Smooth muscle cell (in vitro differentiated cells): ENCODE measurements at regions not wholly inside any gene's neighbourhood (a gene's known extent, or its start where the extent isn't known, plus 50 kb on each side); places are given as distances from the start of the nearest gene placed in this dataset.
A peak's percentile ranks its signal among the peaks of the same experiment; 100 is the strongest.
"Not testable (repeated sequence)": the region's sequence is repeated elsewhere in the genome, so short reads cannot be mapped to it uniquely, and the experiment has no call there.

Experiments used
- DNase-seq: peaks from one replicate; lab custom pipeline; 2025; ENCODE audit not compliant: unreplicated experiment; lab: John Stamatoyannopoulos, UW
- H2AFZ ChIP-seq: fragments of 200-600 bp; sonication (generic); 2 replicates; pipeline ENCODE4 v1.6.0; 2016; ENCODE audit warnings: antibody characterized with exemption, low read depth, mild to moderate bottlenecking
- H3F3A ChIP-seq: fragments of 200-600 bp; sonication (generic); 2 replicates; pipeline ENCODE4 v1.6.0; 2017; ENCODE audit warnings: antibody characterized with exemption, low read depth
- H3K27ac ChIP-seq: fragments of 200-600 bp; sonication (generic); 2 replicates; pipeline ENCODE4 v1.5.1; 2016; ENCODE audit warnings: low read depth, mild to moderate bottlenecking
- H3K27me3 ChIP-seq: fragments of 200-600 bp; sonication (generic); 2 replicates; pipeline ENCODE4 v1.6.1; 2016; ENCODE audit warnings: low read depth, mild to moderate bottlenecking
- H3K36me3 ChIP-seq: fragments of 200-600 bp; sonication (generic); 2 replicates; pipeline ENCODE4 v1.5.1; 2016; ENCODE audit warnings: low read depth
- H3K4me1 ChIP-seq: fragments of 200-600 bp; sonication (generic); 2 replicates; pipeline ENCODE4 v1.5.1; 2016; ENCODE audit warnings: low read depth
- H3K4me2 ChIP-seq: fragments of 200-600 bp; sonication (generic); 2 replicates; pipeline ENCODE4 v1.6.0; 2016; ENCODE audit warnings: mild to moderate bottlenecking
- H3K4me3 ChIP-seq: fragments of 200-600 bp; sonication (generic); 2 replicates; pipeline ENCODE4 v1.5.1; 2016; ENCODE audit warnings: mild to moderate bottlenecking
- H3K79me2 ChIP-seq: fragments of 200-600 bp; sonication (generic); 2 replicates; pipeline ENCODE4 v1.6.0; 2016; ENCODE audit warnings: low read depth, mild to moderate bottlenecking
- H3K9ac ChIP-seq: fragments of 200-600 bp; sonication (generic); 2 replicates; pipeline ENCODE4 v1.6.0; 2016; ENCODE audit warnings: low read depth
- H3K9me3 ChIP-seq: fragments of 200-600 bp; sonication (generic); replicated peaks from 2 replicates; pipeline ENCODE4 v1.5.1; 2016; ENCODE audit warnings: low read depth
- H4K20me1 ChIP-seq: fragments of 200-600 bp; sonication (generic); 2 replicates; pipeline ENCODE4 v1.6.0; 2016; ENCODE audit warnings: low read depth
- CTCF ChIP-seq: fragments of 200-600 bp; sonication (generic); IDR thresholded peaks from 2 replicates; pipeline ENCODE4 v1.5.1; 2017; ENCODE audit warnings: borderline replicate concordance, mild to moderate bottlenecking, antibody characterized with exemption; ENCODE audit not compliant: insufficient read depth, poor library complexity, severe bottlenecking
- WGBS: methylation state at CpG from one replicate; pipeline ENCODE4 v1.1.7; 2016; ENCODE audit warnings: low lambda C conversion rate; 5-methylcytosine and 5-hydroxymethylcytosine counted together

GRCh38 chr13:49859560-49859959 is 67.1 kb upstream of the KPNA3 start:
- no peak for TF ChIP-seq CTCF
- Histone ChIP-seq H2AFZ (no peak overlapping the region), H3K9me3 (no peaks in the 10 kb centered on the region)

GRCh38 chr13:49858178-49858856 is 65.8 kb upstream of the KPNA3 start:
- no peaks in the 10 kb centered on the region for H3K36me3 ChIP-seq
- H2AFZ ChIP-seq = no peak overlapping the region
- DNase-seq = no peak
- peaks cover 7% of the 10 kb centered on the region for H3K4me1 ChIP-seq
- H3K4me3 ChIP-seq = no peak overlapping the region
- peak overlapping the region; percentile 40 for H3K9ac ChIP-seq
- peaks cover 21% of the 10 kb centered on the region for H3F3A ChIP-seq
- H3K9me3 ChIP-seq = no peaks in the 10 kb centered on the region
- H3K79me2 ChIP-seq = no peaks in the 10 kb centered on the region
- no peak for TF ChIP-seq CTCF
- 13% methylated on average over 3 of the region's 3 CpGs for WGBS
- no peaks in the 10 kb centered on the region for H3K27me3 ChIP-seq
- peak overlapping the region; percentile 54 for H3K4me2 ChIP-seq
- peak overlapping the region; percentile 92 for H3K27ac ChIP-seq
- no peaks in the 10 kb centered on the region for H4K20me1 ChIP-seq

More at GRCh38 chr13:49859560-49859959, 67.1 kb upstream of the KPNA3 start:
- Histone ChIP-seq H3K36me3 (no peaks in the 10 kb centered on the region), H3K4me1 (peaks cover 7% of the 10 kb centered on the region), H3K4me2 (peak overlapping the region; percentile 54), H3F3A (peaks cover 21% of the 10 kb centered on the region), H3K79me2 (no peaks in the 10 kb centered on the region), H3K27me3 (no peaks in the 10 kb centered on the region), H3K9ac (no peak overlapping the region), H4K20me1 (no peaks in the 10 kb centered on the region), H3K4me3 (no peak overlapping the region), H3K27ac (peak overlapping the region; percentile 92)
- WGBS = 64% methylated on average over 5 of the region's 5 CpGs
- no peak for DNase-seq

DNA sequence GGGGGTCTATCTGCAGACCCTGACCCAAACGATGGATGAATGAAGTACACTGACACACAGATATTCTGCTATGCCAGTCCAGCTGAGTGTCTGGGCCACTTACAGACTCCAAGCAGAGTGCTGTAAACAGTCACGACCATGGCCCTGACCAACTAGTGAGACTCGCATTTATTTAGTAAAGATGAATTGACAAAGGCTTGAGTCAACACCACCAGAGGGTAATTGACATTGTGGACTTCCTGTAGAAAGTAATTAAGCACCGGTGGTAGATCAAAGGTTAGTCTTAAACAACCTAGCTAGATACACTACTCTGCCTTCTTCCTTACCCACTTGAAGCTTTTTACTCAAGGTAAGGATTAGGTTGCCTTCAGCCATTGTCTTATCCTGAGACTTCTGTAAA is 63.4 kb upstream of the KPNA3 start:
- WGBS = 98% methylated on average over 4 of the region's 4 CpGs
- Histone ChIP-seq H3K4me1 (peaks cover 7% of the 10 kb centered on the region), H3K9ac (no peak overlapping the region), H4K20me1 (no peaks in the 10 kb centered on the region), H2AFZ (no peak overlapping the region), H3F3A (peaks cover 21% of the 10 kb centered on the region), H3K27me3 (no peaks in the 10 kb centered on the region), H3K9me3 (no peaks in the 10 kb centered on the region), H3K27ac (no peak overlapping the region), H3K4me3 (no peak overlapping the region), H3K4me2 (no peak overlapping the region), H3K79me2 (no peaks in the 10 kb centered on the region), H3K36me3 (no peaks in the 10 kb centered on the region)
- TF ChIP-seq CTCF = no peak
- no peak for DNase-seq

DNA sequence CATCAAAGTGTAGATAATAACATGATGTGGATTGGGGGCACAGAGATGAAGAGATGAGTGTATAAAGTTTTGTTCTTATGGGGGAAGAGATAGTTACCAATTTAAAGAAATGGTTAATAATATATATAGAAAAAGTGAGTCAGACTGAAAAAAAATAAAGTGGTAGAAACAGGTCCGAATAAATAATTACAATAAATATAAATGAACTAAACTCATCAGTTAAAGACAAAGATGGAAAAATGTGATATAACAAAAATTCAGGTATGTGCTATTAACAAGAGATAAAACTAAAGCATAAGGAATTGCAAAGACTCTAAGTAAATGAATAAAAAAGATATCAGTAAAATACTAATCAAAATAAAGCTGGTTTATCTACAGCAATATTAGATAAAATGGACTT is 61.1 kb upstream of the KPNA3 start:
- Histone ChIP-seq H3K4me3 (no peak overlapping the region), H3K9ac (no peak overlapping the region), H3F3A (peaks cover 8% of the 10 kb centered on the region), H3K9me3 (no peaks in the 10 kb centered on the region), H4K20me1 (no peaks in the 10 kb centered on the region), H3K27ac (no peak overlapping the region), H3K36me3 (no peaks in the 10 kb centered on the region), H3K4me1 (no peaks in the 10 kb centered on the region), H3K4me2 (no peak overlapping the region), H2AFZ (no peak overlapping the region), H3K27me3 (no peaks in the 10 kb centered on the region), H3K79me2 (no peaks in the 10 kb centered on the region)
- DNase-seq = no peak
- 92% methylated on average over 1 of the region's 1 CpG for WGBS
- no peak for TF ChIP-seq CTCF

DNA sequence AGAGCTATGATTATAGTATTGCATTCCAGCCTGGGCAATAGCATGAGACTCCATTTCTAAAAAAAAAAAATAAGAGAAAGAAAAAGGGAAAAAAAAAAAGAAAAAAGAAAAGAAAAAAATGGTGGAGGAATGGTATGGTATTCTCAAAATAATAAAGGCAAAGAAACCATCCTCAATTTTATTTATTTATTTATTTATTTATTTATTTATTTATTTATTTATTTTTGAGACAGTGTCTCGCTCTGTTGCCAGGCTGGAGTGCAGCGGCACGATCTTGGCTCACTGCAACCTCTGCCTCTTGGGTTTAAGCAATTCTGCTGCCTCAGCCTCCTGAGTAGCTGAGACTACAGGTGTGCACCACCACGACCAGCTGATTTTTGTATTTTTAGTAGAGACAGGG is 60.0 kb upstream of the KPNA3 start:
- not testable (repeated sequence) for H3F3A ChIP-seq, H3K9ac ChIP-seq, H3K4me1 ChIP-seq, H3K9me3 ChIP-seq, H3K4me2 ChIP-seq, H3K27me3 ChIP-seq, H3K4me3 ChIP-seq, H2AFZ ChIP-seq, DNase-seq, H3K27ac ChIP-seq, H3K36me3 ChIP-seq, H4K20me1 ChIP-seq, H3K79me2 ChIP-seq
- WGBS = 90% methylated on average over 4 of the region's 4 CpGs
